PC-9 (cell line): ENCODE measurements at regions not wholly inside any gene's neighbourhood (a gene's known extent, or its start where the extent isn't known, plus 50 kb on each side); places are given as distances from the start of the nearest gene placed in this dataset.

ENCODE experiments used
- BruUV-seq: library from RNA; stranded (reverse); fragments of 400-500 nt; replicated peaks from 2 replicates; lab custom pipeline; 2021; lab: Mats Ljungman, UMichigan
- CTCF ChIA-PET: fragments of 300-600 bp; sonication (Branson Sonifier 250); formaldehyde crosslinking; loops from one replicate; lab custom pipeline; 2022; ENCODE audit warnings: antibody characterized with exemption; lab: Charles Lee
- POLR2A ChIA-PET: fragments of 300-600 bp; sonication (Branson Sonifier 250); formaldehyde crosslinking; loops from one replicate; lab custom pipeline; 2022; ENCODE audit warnings: antibody characterized with exemption; ENCODE audit not compliant: unreplicated experiment; lab: Charles Lee
- DNase-seq, 2 experiments: peaks; one replicate each; pipeline versions ENCODE4 v3.0.0 to v3.0.0-alpha.2; 2015 to 2022; ENCODE audit warnings: mixed read lengths in 1 of 2
- H2AFZ ChIP-seq: fragments of 200-600 bp; sonication (generic); 2 replicates; pipeline ENCODE4 v1.8.1; 2017; ENCODE audit warnings: antibody characterized with exemption
- H3F3A ChIP-seq: fragments of 200-600 bp; sonication (generic); 2 replicates; pipeline ENCODE4 v1.8.1; 2017; ENCODE audit warnings: antibody characterized with exemption, mild to moderate bottlenecking, low read depth; ENCODE audit not compliant: insufficient read depth
- H3K27ac ChIP-seq: fragments of 200-600 bp; sonication (generic); 2 replicates; pipeline ENCODE4 v1.6.1; 2016; ENCODE audit warnings: mixed run types
- H3K27me3 ChIP-seq: fragments of 200-600 bp; sonication (generic); 2 replicates; pipeline ENCODE4 v1.6.1; 2016; ENCODE audit warnings: low read depth, mixed run types; ENCODE audit not compliant: insufficient read depth
- H3K36me3 ChIP-seq: fragments of 200-600 bp; sonication (generic); 2 replicates; pipeline ENCODE4 v1.6.1; 2016; ENCODE audit warnings: low read depth, mixed run types
- H3K4me1 ChIP-seq: fragments of 200-600 bp; sonication (generic); replicated peaks from 2 replicates; pipeline ENCODE4 v1.6.1; 2016; ENCODE audit warnings: mixed run types; ENCODE audit not compliant: insufficient read depth
- H3K4me2 ChIP-seq: fragments of 200-600 bp; sonication (generic); 2 replicates; pipeline ENCODE4 v1.6.1; 2017; ENCODE audit warnings: mixed run types
- H3K4me3 ChIP-seq: fragments of 200-600 bp; sonication (generic); 2 replicates; pipeline ENCODE4 v1.6.1; 2016; ENCODE audit warnings: mixed run types
- H3K79me2 ChIP-seq: fragments of 200-600 bp; sonication (generic); 2 replicates; pipeline ENCODE4 v1.6.1; 2017; ENCODE audit warnings: low read depth, mixed run types
- H3K9me2 ChIP-seq: fragments of 200-600 bp; sonication (generic); 2 replicates; pipeline ENCODE4 v1.8.1; 2017; ENCODE audit warnings: mild to moderate bottlenecking; ENCODE audit not compliant: insufficient read depth
- H3K9me3 ChIP-seq: fragments of 200-600 bp; sonication (generic); 2 replicates; pipeline ENCODE4 v1.8.1; 2016; ENCODE audit warnings: low read depth; ENCODE audit not compliant: insufficient read depth
- H4K20me1 ChIP-seq: fragments of 200-600 bp; sonication (generic); 2 replicates; pipeline ENCODE4 v1.8.1; 2017; ENCODE audit not compliant: insufficient read depth
- EZH2 ChIP-seq: fragments of 200-600 bp; sonication (generic); IDR thresholded peaks from 2 replicates; pipeline ENCODE4 v1.8.0; 2017; ENCODE audit warnings: antibody characterized with exemption, low read depth
- intact Hi-C: fragments of 100-400 bp; cut with micrococcal nuclease; formaldehyde crosslinking; loops from one replicate; pipeline ENCODE4 v1.10.0; 2022; ENCODE audit not compliant: unreplicated experiment
- TF ChIP-seq, protein P1 (sequence below): fragments of 200-600 bp; sonication (generic); conservative IDR thresholded peaks from 2 replicates; pipeline ENCODE4 v1.6.1; 2017; ENCODE audit warnings: mixed run types, antibody characterized with exemption, mild to moderate bottlenecking, moderate library complexity

DNA sequence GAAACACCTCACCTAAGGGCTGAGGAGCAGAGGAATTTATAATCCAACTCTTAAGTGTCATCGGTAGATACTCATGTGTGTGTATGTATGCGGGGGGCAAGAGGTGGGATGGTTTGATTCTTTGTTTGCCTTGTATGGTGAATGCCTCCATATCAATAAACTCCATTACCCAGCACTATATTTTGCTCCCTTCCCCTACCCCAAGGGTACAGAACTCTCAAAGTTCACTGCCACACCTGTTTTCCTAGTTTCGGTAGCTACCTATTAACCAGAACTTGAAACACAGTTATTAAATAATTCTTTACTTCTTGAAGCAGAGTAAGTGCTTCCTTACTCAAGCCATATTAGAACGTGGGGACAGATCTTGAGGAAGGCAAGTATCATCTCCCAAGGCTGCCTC is 400.8 kb upstream of the SUCLG2 start:
- BruUV-seq = no TSS peak
- H3K4me2 ChIP-seq = no peak overlapping the region

DNA sequence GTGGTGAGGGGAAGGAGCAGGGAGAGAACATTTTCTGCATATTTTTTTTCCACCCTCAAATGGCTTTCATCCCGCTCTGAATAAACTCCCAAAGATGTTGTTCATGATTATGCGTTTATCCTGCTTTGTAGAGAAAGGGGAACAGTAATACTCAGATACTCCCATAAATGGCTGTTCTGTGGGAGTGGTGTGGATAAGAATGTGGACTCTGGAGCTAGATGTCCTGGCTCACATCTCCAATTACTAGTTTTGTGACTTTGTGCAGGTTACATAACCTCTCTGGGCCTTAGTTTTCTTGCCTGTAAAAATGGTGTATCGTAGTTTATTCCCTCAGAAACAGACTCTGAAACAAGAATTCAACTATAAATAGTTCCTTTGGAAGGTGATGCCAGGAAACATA is 395.4 kb upstream of the SUCLG2 start:
- no peaks in the 10 kb centered on the region for H3F3A ChIP-seq
- no peak overlapping the region for H2AFZ ChIP-seq
- no peaks in the 10 kb centered on the region for H3K36me3 ChIP-seq
- no peaks in the 10 kb centered on the region for H3K9me3 ChIP-seq
- no peak for TF ChIP-seq EZH2
- TF ChIP-seq, protein P1, sequence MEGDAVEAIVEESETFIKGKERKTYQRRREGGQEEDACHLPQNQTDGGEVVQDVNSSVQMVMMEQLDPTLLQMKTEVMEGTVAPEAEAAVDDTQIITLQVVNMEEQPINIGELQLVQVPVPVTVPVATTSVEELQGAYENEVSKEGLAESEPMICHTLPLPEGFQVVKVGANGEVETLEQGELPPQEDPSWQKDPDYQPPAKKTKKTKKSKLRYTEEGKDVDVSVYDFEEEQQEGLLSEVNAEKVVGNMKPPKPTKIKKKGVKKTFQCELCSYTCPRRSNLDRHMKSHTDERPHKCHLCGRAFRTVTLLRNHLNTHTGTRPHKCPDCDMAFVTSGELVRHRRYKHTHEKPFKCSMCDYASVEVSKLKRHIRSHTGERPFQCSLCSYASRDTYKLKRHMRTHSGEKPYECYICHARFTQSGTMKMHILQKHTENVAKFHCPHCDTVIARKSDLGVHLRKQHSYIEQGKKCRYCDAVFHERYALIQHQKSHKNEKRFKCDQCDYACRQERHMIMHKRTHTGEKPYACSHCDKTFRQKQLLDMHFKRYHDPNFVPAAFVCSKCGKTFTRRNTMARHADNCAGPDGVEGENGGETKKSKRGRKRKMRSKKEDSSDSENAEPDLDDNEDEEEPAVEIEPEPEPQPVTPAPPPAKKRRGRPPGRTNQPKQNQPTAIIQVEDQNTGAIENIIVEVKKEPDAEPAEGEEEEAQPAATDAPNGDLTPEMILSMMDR = no peak
- H3K79me2 ChIP-seq = no peaks in the 10 kb centered on the region
- H3K4me3 ChIP-seq = no peak overlapping the region
- intact Hi-C loops = no loop called here
- CTCF ChIA-PET = no interaction called here
- H4K20me1 ChIP-seq = no peaks in the 10 kb centered on the region
- H3K27me3 ChIP-seq = no peaks in the 10 kb centered on the region
- no peaks in the 10 kb centered on the region for H3K4me1 ChIP-seq
- POLR2A ChIA-PET = no interaction called here
- H3K9me2 ChIP-seq = no peaks in the 10 kb centered on the region
- DNase-seq = no peak
- no TSS peak for BruUV-seq
- H3K4me2 ChIP-seq = no peak overlapping the region
- no peak overlapping the region for H3K27ac ChIP-seq

More for the DNA sequence above, 400.8 kb upstream of the SUCLG2 start:
- intact Hi-C loops = no loop called here
- Histone ChIP-seq H3K4me3 (no peak overlapping the region), H3K9me2 (no peaks in the 10 kb centered on the region), H3F3A (no peaks in the 10 kb centered on the region), H4K20me1 (no peaks in the 10 kb centered on the region), H3K36me3 (no peaks in the 10 kb centered on the region), H3K79me2 (no peaks in the 10 kb centered on the region), H3K27me3 (no peaks in the 10 kb centered on the region), H3K27ac (no peak overlapping the region), H3K9me3 (no peaks in the 10 kb centered on the region), H2AFZ (no peak overlapping the region), H3K4me1 (no peaks in the 10 kb centered on the region)
- TF ChIP-seq EZH2 = no peak
- TF ChIP-seq, protein P1 = no peak
- DNase-seq = no peak
- ChIA-PET CTCF (no interaction called here), POLR2A (no interaction called here)

DNA sequence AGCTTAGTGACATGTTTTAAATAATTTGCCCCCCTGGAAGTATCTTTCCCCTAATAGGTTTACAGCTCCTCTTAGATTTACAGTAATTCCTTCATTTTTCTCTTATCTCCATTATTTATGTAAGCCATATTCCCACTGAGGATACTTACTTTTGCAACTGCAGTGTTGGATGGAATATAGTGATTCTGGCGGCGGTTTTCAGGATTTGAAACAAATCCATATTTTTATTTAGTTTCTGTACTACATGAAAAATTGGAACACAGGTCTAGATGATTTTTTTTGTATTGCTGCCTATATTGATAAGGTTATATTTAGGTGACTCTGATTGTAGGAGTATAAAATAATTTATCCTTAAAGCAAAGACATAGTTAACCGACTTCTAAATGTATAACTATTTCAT is 391.6 kb upstream of the SUCLG2 start:
- POLR2A ChIA-PET = no interaction called here
- no peak for TF ChIP-seq EZH2
- TF ChIP-seq, protein P1 = no peak
- BruUV-seq = no TSS peak

More for the DNA sequence above, 391.6 kb upstream of the SUCLG2 start:
- Histone ChIP-seq H3K9me3 (no peaks in the 10 kb centered on the region), H3K4me3 (no peak overlapping the region), H3K9me2 (no peaks in the 10 kb centered on the region), H3F3A (no peaks in the 10 kb centered on the region), H4K20me1 (no peaks in the 10 kb centered on the region), H3K79me2 (no peaks in the 10 kb centered on the region), H3K27ac (no peak overlapping the region), H3K4me1 (no peaks in the 10 kb centered on the region), H3K4me2 (no peak overlapping the region), H3K27me3 (no peaks in the 10 kb centered on the region), H3K36me3 (no peaks in the 10 kb centered on the region), H2AFZ (no peak overlapping the region)
- intact Hi-C loops = no loop called here
- CTCF ChIA-PET = no interaction called here
- DNase-seq = no peak
